DLD1 (cell line): ENCODE measurements at regions not wholly inside any gene's neighbourhood (a gene's known extent, or its start where the extent isn't known, plus 50 kb on each side); places are given as distances from the start of the nearest gene placed in this dataset.

Experiments
- in situ Hi-C: cut with HindIII; loops from 2 replicates; pipeline ENCODE4 v1.10.0; 2017; ENCODE audit warnings: low sequenced_read_pairs

DNA sequence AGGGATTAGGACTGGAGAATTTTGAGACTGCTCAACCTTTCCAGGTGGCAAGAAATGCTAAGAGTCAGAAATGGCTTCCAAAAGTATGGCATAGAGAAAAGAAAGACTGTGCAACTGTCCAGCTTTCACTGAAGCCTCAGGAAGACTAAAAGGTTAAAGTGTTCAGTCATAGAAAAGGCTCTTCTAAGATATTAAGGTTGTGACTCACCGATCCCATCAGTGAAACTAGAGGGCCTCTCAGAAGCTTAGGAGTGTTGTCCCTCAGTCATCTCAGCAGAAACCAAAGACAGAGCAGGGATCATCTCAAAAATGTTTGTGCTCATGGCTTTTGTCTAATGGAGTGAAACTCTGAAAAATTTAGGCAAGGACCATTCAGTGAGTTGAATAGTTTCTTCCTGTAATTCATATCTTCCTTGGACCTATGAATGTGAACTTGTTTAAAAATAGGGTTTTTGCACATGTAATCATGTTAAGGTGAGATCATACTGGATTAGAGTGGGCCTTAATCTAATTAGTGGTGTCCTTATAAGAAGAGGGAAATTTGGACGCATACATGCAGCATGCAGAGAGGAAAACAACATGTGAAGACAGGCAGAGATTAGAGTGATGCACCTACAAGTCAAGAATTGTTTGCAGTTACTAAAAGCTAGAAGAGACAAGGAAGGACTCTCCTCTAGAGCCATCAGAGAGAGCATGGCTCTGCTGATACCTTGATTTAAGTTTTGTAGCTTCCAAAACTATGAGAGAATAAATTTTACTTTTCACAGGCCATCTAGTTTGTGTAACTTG lies 71.3 kb downstream of the RPE65 start:
- in situ Hi-C loops = no loop called here

DNA sequence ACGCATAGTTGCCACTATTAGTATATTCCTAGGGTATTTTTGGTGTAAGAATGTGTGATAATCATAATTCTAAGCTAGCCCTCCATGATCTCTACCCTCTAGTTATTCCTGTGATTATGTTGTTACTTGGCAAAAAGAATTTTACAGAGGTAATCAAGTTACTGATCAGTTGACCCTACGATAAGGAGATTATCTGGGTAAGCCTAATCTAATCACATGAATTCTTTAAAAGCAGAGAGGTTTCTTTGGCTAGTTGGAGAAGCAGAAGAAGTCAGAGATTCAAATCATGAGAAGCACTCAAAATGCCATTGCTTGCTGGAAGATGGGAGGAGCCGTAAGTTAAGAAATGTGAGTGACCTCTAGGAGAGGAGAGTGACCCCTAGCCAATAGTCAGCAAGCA lies 72.7 kb downstream of the RPE65 start:
- in situ Hi-C loops = no loop called here

DNA sequence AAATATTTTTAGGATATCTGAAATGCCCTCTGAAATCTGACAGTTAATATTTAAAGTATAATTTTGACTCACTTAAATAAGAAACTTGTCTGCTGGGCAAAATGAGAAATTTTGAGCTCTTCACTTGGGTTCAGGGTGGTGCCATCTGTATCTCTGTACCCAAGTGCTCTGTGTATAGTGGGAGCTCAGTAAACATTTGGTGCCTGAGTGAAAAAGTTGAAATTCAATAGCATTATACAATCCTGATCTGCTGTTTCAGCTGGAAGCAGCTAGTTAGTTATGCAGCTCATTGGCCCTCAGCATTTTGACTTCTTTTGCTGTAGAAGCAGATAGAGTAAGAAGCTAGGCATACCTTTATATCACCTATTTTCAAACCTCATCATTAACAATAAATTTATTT lies 73.3 kb downstream of the RPE65 start:
- in situ Hi-C loops = no loop called here

DNA sequence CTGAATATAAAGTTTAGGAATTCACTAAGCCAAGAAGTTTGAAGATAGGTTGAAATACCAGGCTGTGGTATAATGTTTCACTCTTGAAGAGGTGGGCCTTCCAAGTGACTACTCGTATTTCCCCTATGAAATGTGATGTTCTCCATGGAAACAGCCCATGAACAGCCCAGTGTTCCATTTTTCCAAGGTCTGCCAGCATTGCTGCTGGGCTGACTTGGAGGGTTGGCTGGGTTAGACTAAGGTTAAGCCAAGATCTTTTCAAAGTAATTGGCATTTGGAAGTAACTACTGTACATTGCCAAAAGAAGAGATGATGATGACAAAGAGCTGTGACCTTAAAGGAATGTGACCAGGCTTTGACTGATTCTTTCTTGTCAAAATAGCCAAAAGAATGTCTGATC lies 73.8 kb downstream of the RPE65 start:
- in situ Hi-C loops = no loop called here

DNA sequence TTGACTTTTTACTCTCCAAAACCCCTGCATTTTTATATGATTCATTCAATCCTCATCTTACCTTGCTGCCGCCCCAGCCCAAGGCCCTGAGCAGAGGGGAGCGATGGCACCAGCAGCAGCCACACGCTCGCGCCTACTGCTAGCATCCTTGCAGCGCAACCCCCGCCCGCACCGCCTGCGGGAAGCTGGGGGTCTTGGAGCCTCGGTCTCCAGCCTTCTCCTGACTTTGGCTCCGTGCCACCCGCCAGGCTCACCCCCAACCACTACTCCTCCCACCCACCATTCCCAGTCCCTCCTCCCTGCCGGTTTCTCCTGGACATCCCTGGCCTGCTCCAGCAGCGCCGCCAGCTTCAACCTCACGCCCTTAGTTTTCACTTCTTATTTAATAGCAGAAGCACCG lies 76.6 kb downstream of the RPE65 start:
- in situ Hi-C loops = no loop called here

DNA sequence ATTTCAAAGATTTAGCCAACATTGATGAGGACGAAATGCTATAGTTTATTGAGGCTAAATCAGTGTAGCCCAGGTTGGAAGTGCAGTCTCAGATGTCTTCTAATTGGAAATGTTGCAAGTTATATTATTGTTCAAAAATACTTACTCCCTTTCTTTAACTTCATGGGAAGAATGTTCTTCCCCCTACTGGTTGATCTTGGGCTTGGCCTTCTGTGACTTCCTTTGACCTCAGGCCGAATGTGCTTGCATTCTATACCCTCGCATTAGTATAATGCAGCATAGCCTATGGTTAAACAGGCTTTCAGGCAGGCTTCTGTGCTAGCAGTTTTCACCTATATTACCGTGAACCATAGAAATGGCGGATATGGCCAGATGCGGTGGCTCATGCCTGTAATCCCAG lies 77.3 kb downstream of the RPE65 start:
- in situ Hi-C loops = no loop called here

DNA sequence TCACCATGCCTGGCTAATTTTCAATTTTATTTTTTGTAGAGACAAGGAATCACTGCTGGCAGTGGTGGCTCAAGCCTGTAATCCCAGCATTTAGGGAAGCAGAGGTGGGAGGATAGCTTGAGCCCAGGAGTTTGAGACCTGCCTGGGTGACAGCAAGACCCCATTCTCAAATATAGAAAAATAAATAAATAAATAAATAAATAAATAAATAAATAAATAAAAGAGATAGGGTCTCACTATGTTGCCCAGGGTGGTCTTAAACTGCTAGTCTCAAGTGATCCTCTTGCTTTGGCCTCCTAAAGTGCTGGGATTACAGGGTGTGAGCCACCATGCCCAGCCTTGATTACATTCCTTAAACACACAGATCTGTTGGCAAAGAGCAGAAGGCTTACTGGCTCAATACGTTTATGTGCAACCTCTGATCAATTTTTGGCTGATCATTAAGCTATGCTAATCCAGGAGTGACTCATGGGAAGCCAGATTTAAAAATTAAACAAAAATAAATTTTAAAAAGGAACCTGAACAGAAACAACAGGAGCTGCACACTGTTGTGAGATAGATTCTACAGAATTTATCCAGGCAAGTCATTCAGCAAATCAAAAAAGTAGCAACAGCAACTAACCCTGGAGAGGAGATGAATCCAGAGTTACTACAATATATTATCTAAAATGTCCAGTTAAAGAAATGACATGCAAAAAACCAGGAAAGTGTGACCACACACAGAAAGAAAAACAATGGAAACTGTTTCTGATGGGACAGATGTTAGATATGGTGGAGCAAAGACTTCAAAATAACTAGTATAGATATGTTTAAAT lies 79.4 kb downstream of the RPE65 start:
- in situ Hi-C loops = no loop called here

DNA sequence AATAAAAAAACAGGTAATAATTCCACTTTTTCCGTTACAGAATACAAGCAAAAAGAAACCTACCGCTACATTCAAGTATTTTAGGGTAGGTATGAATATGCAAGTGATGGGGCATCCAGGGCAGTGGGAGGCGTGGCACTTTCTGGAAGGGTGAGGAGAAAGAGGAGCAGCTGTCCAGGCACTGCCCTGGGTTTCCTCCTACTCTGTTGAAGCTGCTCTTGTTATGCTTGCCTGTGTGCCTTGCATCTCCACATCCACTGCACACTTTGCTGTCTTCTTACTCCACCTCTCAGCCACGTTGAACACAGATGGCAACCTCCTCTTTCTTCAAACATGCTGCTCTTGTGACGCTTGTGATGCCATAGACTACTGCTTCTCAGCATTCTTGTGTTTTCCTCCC lies 83.2 kb downstream of the RPE65 start:
- in situ Hi-C loops = no loop called here

DNA sequence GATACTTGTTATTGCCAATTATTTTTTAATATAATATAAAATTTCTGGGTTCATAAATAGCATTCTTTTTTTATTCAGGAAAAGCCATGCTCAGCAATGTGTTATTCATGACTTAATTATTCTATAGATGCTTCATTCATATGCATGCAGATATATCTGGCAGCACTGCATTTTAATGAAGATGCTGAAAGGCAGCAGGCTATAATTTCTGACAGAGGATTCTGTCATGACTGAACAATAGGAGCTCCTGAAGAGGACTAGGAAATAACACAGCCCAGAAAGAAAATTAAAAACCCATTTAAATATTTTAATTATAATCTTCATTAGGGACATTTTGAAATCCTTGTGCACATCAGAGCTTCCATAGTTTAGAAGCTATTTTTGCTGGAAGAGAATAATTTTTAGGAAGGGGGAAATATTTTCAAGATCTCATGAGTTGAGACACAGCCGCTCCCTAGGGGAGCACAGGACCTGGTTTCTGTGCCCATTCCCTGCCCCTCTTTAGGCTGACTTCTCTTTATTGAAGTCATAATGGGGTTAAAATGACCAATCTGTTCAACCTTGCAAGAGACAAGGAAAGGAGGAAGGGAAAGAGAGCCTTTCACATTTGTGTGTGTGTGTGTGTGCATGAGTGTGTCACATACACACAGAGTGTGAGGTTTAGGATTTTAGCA lies 83.9 kb downstream of the RPE65 start:
- in situ Hi-C loops = no loop called here

DNA sequence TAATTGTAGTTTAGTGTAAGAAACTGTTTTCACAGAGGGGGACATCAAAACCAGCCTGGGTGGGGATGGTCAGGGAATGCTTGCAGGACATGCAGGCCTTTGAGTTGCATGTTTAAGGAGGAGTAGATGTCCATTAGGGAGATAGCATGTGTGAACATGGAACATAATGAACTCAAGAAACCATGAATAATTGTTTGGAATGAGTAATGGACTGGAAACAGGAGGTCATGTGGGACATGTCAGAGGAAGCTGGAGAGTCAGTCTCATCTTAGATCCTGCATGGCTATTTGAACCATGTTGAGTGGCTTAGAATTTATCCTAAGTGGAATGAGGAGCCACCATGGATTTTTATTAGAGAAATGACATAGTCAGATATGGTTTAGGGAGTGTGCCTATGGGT lies 86.4 kb downstream of the RPE65 start:
- in situ Hi-C loops = no loop called here

DNA sequence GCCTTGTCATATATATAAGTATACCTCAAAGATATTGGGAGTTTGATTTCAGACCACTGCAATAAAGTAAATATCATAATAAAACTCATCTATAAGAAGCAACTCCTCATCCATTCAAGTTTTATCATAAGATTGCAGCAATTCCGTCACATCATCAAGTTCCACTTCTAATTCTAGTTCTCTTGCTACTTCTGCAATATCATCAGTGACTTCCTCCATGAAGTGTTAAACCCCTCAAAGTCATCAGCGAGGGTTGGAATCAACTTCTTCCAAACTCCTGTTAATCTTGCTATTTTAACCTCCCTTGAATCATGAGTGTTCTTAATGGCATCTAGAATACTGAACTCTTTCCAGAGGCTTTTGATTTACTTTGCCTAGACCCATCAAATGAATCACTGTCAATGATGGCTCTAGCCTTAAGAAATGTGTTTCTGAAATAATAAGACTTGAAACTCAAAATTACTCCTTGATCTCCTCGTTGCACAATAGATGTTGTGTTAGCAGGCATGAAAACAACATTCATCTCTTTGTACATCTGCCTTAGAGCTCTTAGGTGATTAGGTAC lies 88.3 kb downstream of the RPE65 start:
- in situ Hi-C loops = no loop called here

DNA sequence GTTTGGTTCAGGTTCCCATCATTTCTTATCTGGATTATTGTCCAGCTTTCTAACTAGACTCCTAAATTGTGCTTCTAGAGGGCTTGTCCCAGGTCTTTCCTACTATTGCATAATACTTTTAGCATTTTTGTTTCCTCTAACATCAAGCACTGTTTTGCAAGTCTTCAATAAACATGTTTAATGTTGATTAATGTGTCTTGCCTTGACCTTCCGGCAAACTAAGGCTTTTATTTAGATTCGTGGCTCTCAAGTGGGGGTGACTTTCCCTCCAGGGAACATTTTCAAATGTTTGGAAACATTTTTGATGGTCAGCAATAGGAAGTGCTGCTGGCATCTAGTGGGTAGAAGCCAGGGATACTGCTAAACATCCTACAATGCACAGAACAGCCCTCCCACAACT lies 90.7 kb downstream of the RPE65 start:
- in situ Hi-C loops = no loop called here

DNA sequence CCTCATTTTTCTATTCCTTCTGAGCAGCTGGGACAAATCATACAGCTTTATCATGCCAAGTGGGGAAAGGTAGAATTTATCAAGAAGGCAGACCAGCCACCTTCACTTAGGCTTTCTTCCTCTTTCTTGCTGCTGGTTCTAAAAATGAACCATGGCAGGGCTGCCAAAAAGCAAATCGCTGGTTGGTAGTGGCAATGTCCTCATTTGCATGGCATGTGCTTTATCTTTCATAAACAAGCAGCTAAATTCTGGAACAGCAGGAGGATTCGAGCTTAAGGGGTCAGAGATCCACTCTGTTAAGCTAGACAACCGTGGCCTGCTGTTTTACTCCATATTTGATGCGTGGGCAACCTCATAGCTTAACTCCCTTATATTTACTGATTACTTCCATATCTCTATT lies 91.3 kb downstream of the RPE65 start:
- in situ Hi-C loops = no loop called here

DNA sequence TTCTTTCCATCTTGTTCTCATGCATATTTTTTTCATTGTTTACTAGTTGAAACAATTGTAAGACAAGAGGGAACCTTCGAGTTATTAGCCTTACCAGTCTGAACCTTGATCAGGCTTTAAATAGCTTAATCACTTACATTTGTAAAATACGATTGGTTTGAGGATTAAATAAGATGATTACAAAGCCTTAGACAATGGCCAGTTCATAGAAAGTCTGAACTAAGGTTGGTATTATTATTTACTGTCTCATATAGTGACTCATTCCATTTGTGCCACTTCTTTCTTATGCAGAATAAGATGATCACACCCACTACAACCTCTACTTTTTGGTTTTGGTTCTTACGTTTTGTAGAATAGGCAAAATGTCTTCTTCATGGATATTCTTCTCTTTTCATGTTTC lies 94.1 kb downstream of the RPE65 start:
- in situ Hi-C loops = no loop called here

DNA sequence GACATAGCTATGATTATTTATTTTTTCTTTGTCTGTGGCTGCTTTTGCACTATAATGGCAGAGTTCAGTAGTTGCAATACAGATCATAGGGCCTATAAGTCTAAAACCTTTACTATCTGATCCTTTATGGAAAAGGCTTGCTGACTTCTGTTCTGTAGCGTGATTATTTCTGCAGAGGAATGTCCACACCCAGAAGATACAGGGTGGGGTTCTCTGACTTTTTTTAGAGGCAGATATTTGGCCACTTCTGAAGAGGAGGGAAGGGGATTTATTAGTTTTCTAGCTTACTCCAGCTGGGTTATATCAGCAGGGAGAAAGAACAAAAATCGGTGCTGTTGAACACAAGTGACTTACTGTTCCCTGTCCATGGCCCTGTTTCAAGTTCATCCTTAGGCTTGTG lies 97.6 kb downstream of the RPE65 start:
- in situ Hi-C loops = no loop called here

DNA sequence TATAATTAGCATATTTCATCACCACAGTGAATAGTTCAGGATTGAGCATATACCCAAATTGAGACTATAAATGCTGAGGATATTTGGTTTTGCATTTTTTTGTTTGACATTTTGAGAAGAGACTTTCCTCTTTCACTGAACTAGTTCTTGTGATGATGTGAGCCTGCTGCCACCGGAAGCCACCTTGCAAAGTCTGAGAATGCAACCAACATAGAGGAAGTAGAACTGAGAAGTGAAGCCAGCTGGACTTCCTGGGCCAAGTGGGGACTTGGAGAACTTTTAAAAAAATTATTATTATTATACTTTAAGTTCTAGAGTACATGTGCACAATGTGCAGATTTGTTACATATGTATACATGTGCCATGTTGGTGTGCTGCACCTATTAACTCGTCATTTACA lies 102.3 kb downstream of the RPE65 start:
- in situ Hi-C loops = loop anchor here (25.0 kb wide), 1 partner anchor 210 kb away; no protein-coding TSS in a partner anchor

DNA sequence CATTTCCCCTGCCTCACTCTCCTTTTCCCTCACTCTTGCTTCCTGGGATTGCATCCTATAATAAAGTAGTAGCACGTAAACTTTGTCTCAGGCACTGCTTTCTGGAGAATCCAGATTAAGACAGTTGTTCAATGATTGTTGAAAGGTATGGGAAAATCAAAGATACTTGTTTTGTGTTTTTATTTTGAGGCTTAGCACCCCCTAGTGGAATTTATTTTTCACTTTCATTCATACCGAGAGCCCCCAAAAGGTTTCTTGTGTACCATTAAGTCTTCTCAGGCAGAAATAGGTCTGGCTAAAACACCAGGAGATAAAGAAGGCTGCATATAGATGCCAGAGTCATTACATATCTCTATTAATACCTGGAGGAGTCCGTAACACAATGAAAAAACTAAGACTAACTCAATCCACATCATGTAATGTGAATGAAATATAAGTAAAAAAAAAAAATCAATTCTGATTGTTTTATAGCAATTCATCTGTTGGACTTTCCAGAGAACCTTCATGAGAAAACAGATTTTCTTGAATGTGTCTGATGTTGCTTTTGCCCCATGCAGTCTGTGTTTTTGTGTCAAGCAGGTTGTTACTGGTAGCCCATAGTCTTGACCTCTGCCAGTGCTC lies 103.5 kb downstream of the RPE65 start:
- in situ Hi-C loops = loop anchor here (25.0 kb wide), 1 partner anchor 209 kb away; no protein-coding TSS in a partner anchor

DNA sequence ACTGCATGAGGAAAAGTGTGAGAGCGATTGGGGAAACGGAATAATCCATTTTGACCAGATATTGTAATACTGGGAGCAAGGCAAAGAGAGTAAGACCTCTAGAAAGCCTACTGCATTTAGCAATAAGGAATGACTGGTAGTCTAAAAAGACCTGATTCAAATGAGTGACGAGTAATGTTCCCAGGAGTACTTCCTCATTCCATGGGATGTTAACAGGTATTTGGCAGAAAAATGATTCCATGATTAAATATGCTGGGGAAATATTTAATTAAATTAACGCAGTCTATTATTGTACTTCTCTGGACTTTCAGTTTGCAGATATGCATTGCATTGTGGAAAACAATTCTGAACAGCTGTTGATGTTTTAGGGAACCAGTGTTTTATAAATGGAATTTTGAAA lies 105.5 kb downstream of the RPE65 start:
- in situ Hi-C loops = loop anchor here (25.0 kb wide), 1 partner anchor 207 kb away; no protein-coding TSS in a partner anchor

DNA sequence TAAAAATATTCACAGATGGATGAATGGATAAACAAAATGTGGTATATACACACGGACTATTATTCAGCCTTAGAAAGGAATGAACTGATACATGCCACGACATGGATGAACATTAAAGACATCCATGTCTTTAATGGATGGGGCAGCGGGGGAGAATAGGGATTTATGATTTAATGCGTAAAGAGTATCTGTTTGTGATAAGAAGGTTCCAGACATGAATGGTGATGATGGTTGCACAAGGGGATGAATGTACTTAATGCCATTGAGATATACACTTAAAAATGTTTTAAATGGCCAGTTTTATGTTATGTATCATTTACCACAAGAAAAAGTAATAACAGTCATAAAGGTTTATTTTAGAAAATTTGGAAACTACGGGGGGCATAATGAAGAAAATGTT lies 108.6 kb upstream of the WLS start:
- in situ Hi-C loops = loop anchor here (25.0 kb wide), 1 partner anchor 204 kb away; no protein-coding TSS in a partner anchor

DNA sequence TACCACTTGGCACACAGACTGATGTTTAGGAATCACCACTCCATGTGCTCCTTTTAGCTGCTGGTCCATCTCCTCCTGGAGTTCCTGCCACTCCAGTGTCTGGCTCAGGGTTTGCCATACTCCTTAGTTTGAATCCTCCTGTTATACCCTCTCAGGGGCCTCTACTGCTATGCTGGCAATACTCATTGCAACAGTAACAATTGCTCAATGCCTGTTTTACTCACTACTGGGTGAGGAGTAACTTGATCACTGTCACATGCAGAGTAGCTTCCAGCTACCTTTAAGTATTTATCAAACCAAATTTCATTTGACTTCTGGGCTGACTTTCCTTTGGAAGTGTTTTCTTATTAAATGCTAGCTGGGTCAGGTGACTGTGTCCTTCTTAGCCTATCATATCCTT lies 107.2 kb upstream of the WLS start:
- in situ Hi-C loops = loop anchor here (25.0 kb wide), 1 partner anchor 202 kb away; no protein-coding TSS in a partner anchor

DNA sequence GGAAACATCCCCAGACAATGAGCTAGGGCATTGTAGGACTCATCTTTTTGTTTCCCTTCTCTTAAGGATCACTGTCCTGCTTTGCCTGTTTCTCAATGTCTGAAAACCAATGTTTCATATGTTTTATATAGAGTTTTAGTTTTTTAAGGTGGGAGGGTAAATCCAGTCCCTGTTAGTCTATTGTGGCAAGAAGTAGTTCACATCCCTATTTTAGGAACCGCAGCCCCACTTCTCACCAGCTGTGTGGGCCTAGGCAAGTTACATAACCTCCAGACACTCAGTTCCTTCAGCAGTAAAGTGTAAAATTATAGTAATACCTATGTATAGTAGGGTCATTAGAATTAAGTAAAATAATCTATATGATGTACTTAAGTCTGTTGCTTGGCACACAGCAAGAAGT lies 105.8 kb upstream of the WLS start:
- in situ Hi-C loops = loop anchor here (25.0 kb wide), 1 partner anchor 201 kb away; no protein-coding TSS in a partner anchor
